ENCODE measurements at regions not wholly inside any gene's neighbourhood (a gene's known extent, or its start where the extent isn't known, plus 50 kb on each side); places are given as distances from the start of the nearest gene placed in this dataset.

- TF ChIP-seq POLR2A (IDR thresholded peaks at IDR 0.05; ENCODE audit: extremely low read depth, insufficient read length) (no peak), CTCF (IDR thresholded peaks at IDR 0.05; ENCODE audit: low read depth, low read length) (no peak), MYC (IDR thresholded peaks at IDR 0.05; ENCODE audit: low read depth, low read length) (no peak)
Observed at GRCh38 chr12:47578836-47579235, 127.0 kb downstream of the RPAP3 start.

Measured in NB4 (cell line).